RWPE2 (cell line): ENCODE measurements at regions not wholly inside any gene's neighbourhood (a gene's known extent, or its start where the extent isn't known, plus 50 kb on each side); places are given as distances from the start of the nearest gene placed in this dataset.

Source experiments
- ATAC-seq: fragments of 200-7000 bp; cut with Tn5 transposase; 3 replicates; pipeline ENCODE4 v1.9.1; 2021; ENCODE audit warnings: low read depth
- DNase-seq: peaks from one replicate; pipeline ENCODE4 v3.0.0-alpha.2; 2020; ENCODE audit warnings: low spot score
- H3K27ac ChIP-seq: fragments of 450-650 bp; 2 replicates; pipeline ENCODE4 v1.5.1; 2017; ENCODE audit warnings: mild to moderate bottlenecking; ENCODE audit not compliant: poor library complexity, severe bottlenecking
- H3K27me3 ChIP-seq: fragments of 250-450 bp; sonication (Bioruptor Pico); 2 replicates; pipeline ENCODE4 v1.5.1; 2021; ENCODE audit warnings: mild to moderate bottlenecking, moderate library complexity; ENCODE audit not compliant: insufficient read depth, poor library complexity, severe bottlenecking
- H3K36me3 ChIP-seq: fragments of 250-450 bp; sonication (Bioruptor Pico); 2 replicates; pipeline ENCODE4 v1.5.1; 2020; ENCODE audit warnings: low read depth, mild to moderate bottlenecking, moderate library complexity
- H3K4me1 ChIP-seq: fragments of 250-450 bp; sonication (Bioruptor Pico); 2 replicates; pipeline ENCODE4 v1.5.1; 2021; ENCODE audit warnings: mild to moderate bottlenecking, moderate library complexity; ENCODE audit not compliant: insufficient read depth, poor library complexity, severe bottlenecking
- H3K4me3 ChIP-seq: fragments of 250-450 bp; sonication (Bioruptor Pico); 2 replicates; pipeline ENCODE4 v1.5.1; 2021; ENCODE audit warnings: mild to moderate bottlenecking, moderate library complexity; ENCODE audit not compliant: severe bottlenecking
- H3K9me3 ChIP-seq: fragments of 250-450 bp; sonication (Bioruptor Pico); 2 replicates; pipeline ENCODE4 v1.5.1; 2021; ENCODE audit warnings: mild to moderate bottlenecking, moderate library complexity; ENCODE audit not compliant: severe bottlenecking
- CTCF ChIP-seq: fragments of 450-650 bp; IDR thresholded peaks from one replicate; pipeline ENCODE4 v1.5.1; 2017; ENCODE audit warnings: mild to moderate bottlenecking, moderate library complexity; ENCODE audit not compliant: poor library complexity, severe bottlenecking

GRCh38 chr18:29251681-29252080, 1074.8 kb upstream of the CDH2 start:
- Histone ChIP-seq H3K36me3 (no peaks in the 10 kb centered on the region), H3K9me3 (no peaks in the 10 kb centered on the region), H3K4me3 (no peak overlapping the region), H3K27ac (no peak overlapping the region), H3K27me3 (no peaks in the 10 kb centered on the region), H3K4me1 (no peaks in the 10 kb centered on the region)
- ATAC-seq (no peak), DNase-seq (no peak)
- no peak for TF ChIP-seq CTCF

- H3K9me3 ChIP-seq: no peaks in the 10 kb centered on the region
- DNase-seq (no peak), ATAC-seq (no peak)
- no peaks in the 10 kb centered on the region for H3K36me3 ChIP-seq
- no peaks in the 10 kb centered on the region for H3K27me3 ChIP-seq
- no peak overlapping the region for H3K4me3 ChIP-seq
- no peak overlapping the region for H3K27ac ChIP-seq
- no peaks in the 10 kb centered on the region for H3K4me1 ChIP-seq
- TF ChIP-seq CTCF: no peak
These were observed 1073.9 kb upstream of the CDH2 start for GRCh38 chr18:29250843-29251242.

- H3K27ac ChIP-seq: no peak overlapping the region
These were observed 1073.3 kb upstream of the CDH2 start for GRCh38 chr18:29250259-29250658.

GRCh38 chr18:29248805-29249204, 1071.9 kb upstream of the CDH2 start:
- no peak for TF ChIP-seq CTCF
- no peak for ATAC-seq
- H3K27me3 ChIP-seq: no peaks in the 10 kb centered on the region
- no peaks in the 10 kb centered on the region for H3K9me3 ChIP-seq
- no peak overlapping the region for H3K27ac ChIP-seq
- DNase-seq: no peak
- no peak overlapping the region for H3K4me3 ChIP-seq
- no peaks in the 10 kb centered on the region for H3K4me1 ChIP-seq
- H3K36me3 ChIP-seq: no peaks in the 10 kb centered on the region

More at GRCh38 chr18:29250259-29250658, 1073.3 kb upstream of the CDH2 start:
- TF ChIP-seq CTCF: no peak
- no peak for DNase-seq
- Histone ChIP-seq H3K4me3 (no peak overlapping the region), H3K4me1 (no peaks in the 10 kb centered on the region), H3K36me3 (no peaks in the 10 kb centered on the region), H3K27me3 (no peaks in the 10 kb centered on the region), H3K9me3 (no peaks in the 10 kb centered on the region)
- no peak for ATAC-seq

GRCh38 chr18:29241199-29241598, 1064.3 kb upstream of the CDH2 start:
- H3K27ac ChIP-seq: no peak overlapping the region
- H3K4me3 ChIP-seq: no peak overlapping the region
- no peaks in the 10 kb centered on the region for H3K27me3 ChIP-seq
- no peak for TF ChIP-seq CTCF
- peaks cover 1% of the 10 kb centered on the region for H3K9me3 ChIP-seq
- DNase-seq (no peak), ATAC-seq (no peak)
- H3K4me1 ChIP-seq: no peaks in the 10 kb centered on the region
- no peaks in the 10 kb centered on the region for H3K36me3 ChIP-seq
